Activated CD4-positive, alpha-beta T cell treated with anti-CD3 and anti-CD28 coated beads, Interleukin-2, amount 10 ng/mL, durations not matched to agents 7 days and 5 days (primary cell): ENCODE measurements at regions not wholly inside any gene's neighbourhood (a gene's known extent, or its start where the extent isn't known, plus 50 kb on each side); places are given as distances from the start of the nearest gene placed in this dataset.
"Not testable (repeated sequence)": the region's sequence is repeated elsewhere in the genome, so short reads cannot be mapped to it uniquely, and the experiment has no call there.

Source experiments
- CTCF ChIA-PET: fragments of 350-600 bp; sonication (Branson Sonifier 250); formaldehyde crosslinking; loops from one replicate; lab custom pipeline; 2021; ENCODE audit warnings: antibody characterized with exemption; lab: Charles Lee
- POLR2A ChIA-PET: fragments of 350-600 bp; sonication (Branson Sonifier 250); formaldehyde crosslinking; loops from one replicate; lab custom pipeline; 2021; ENCODE audit warnings: antibody characterized with exemption; lab: Charles Lee
- DNase-seq: peaks from one replicate; pipeline ENCODE4 v3.0.0-alpha.2; 2020
- H3K27ac Mint-ChIP-seq: one replicate; pipeline ENCODE4 v1.8.0; 2021; ENCODE audit warnings: mild to moderate bottlenecking, moderate library complexity, mixed read lengths
- H3K27me3 Mint-ChIP-seq: one replicate; pipeline ENCODE4 v1.8.0; 2021; ENCODE audit warnings: mixed read lengths
- H3K36me3 Mint-ChIP-seq: one replicate; pipeline ENCODE4 v1.8.0; 2021; ENCODE audit warnings: low read depth, mixed read lengths
- H3K4me1 Mint-ChIP-seq: one replicate; pipeline ENCODE4 v1.8.0; 2021; ENCODE audit warnings: mixed read lengths
- H3K4me3 Mint-ChIP-seq: one replicate; pipeline ENCODE4 v1.8.0; 2021; ENCODE audit warnings: mild to moderate bottlenecking, moderate library complexity, mixed read lengths
- H3K9me3 Mint-ChIP-seq: one replicate; pipeline ENCODE4 v1.8.0; 2021; ENCODE audit warnings: mixed read lengths

DNA sequence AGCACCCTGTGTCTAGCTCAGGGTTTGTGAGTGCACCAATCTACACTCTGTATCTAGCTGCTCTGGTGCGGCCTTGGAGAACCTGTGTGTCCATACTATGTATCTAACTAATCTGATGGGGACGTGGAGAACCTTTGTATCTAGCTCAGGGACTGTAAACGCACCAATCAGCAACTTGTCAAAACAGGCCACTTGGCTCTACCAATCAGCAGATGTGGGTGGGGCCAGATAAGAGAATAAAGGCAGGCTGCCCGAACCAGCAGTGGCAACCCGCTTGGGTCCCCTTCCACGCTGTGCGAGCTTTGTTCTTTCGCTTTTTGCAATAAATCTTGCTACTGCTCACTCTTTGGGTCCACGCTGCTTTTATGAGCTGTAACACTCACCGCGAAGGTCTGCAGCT is 426.5 kb downstream of the NAF1 start:
- H3K27ac Mint-ChIP-seq, H3K9me3 Mint-ChIP-seq, H3K4me1 Mint-ChIP-seq, CTCF ChIA-PET, H3K4me3 Mint-ChIP-seq, DNase-seq, H3K36me3 Mint-ChIP-seq, POLR2A ChIA-PET, H3K27me3 Mint-ChIP-seq: not testable (repeated sequence)

GRCh38 chr4:162739596-162739995 is 427.1 kb downstream of the NAF1 start:
- H3K36me3 Mint-ChIP-seq, H3K27me3 Mint-ChIP-seq, H3K4me3 Mint-ChIP-seq, DNase-seq, H3K27ac Mint-ChIP-seq, H3K4me1 Mint-ChIP-seq, CTCF ChIA-PET, H3K9me3 Mint-ChIP-seq, POLR2A ChIA-PET: not testable (repeated sequence)

DNA sequence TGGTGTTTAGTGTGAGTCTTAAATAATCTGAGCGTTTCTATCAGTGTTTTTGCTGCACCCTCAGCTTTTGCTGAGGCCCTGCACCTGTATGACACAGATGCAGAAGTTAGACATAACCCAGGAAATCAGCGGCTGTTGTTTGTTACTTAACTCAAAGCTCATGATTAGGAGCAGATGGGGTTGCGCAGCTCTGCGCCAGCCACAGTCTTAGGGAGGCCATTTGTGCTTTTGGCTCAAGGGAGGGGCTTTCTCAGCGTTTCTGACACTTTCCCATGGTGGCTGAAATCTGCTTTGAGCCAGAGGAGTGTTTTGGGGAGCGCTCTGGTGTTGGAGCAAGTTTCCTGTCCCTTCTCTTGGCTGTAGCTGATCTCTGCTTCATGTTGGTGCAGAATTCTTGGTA is 433.8 kb downstream of the NAF1 start:
- H3K9me3 Mint-ChIP-seq: no peaks in the 10 kb centered on the region
- H3K36me3 Mint-ChIP-seq: no peaks in the 10 kb centered on the region
- POLR2A ChIA-PET: no interaction called here
- no peak overlapping the region for H3K4me3 Mint-ChIP-seq
- H3K27me3 Mint-ChIP-seq: no peaks in the 10 kb centered on the region
- CTCF ChIA-PET: no interaction called here
- no peaks in the 10 kb centered on the region for H3K4me1 Mint-ChIP-seq
- H3K27ac Mint-ChIP-seq: no peak overlapping the region
- no peak for DNase-seq

DNA sequence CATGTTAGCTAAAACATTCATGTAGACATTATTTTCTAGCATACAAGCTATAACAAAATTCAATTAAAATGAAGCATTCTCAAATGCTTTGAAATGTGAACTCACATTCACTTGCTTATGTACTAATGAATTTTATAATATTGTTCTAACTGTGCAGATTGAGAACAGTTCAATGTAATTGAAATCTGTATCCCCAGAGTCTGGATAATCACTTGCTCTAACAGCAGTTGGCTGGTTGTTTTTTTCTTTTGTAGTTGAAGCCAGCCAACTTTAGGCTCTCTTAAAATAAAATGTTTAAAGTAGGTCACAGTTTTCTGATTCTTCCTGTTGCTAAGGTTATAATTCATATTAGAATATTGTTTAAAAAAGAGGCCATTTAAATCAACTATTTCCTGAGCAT is 438.9 kb downstream of the NAF1 start:
- CTCF ChIA-PET: no interaction called here
- H3K9me3 Mint-ChIP-seq: no peaks in the 10 kb centered on the region
- POLR2A ChIA-PET: no interaction called here

GRCh38 chr4:162727232-162727631 is 439.5 kb downstream of the NAF1 start:
- Mint-ChIP-seq H3K4me1 (no peaks in the 10 kb centered on the region), H3K36me3 (no peaks in the 10 kb centered on the region), H3K9me3 (no peaks in the 10 kb centered on the region), H3K27ac (no peak overlapping the region), H3K27me3 (no peaks in the 10 kb centered on the region), H3K4me3 (no peak overlapping the region)
- POLR2A ChIA-PET: no interaction called here
- CTCF ChIA-PET: no interaction called here
- DNase-seq: no peak

More for the DNA sequence above, 438.9 kb downstream of the NAF1 start:
- Mint-ChIP-seq H3K36me3 (no peaks in the 10 kb centered on the region), H3K4me1 (no peaks in the 10 kb centered on the region), H3K4me3 (no peak overlapping the region), H3K27me3 (no peaks in the 10 kb centered on the region), H3K27ac (no peak overlapping the region)
- no peak for DNase-seq

- no peaks in the 10 kb centered on the region for H3K27me3 Mint-ChIP-seq
- H3K36me3 Mint-ChIP-seq: no peaks in the 10 kb centered on the region
- H3K4me3 Mint-ChIP-seq: no peak overlapping the region
- H3K9me3 Mint-ChIP-seq: peaks cover 5% of the 10 kb centered on the region
- H3K27ac Mint-ChIP-seq: no peak overlapping the region
- no peak for DNase-seq
- H3K4me1 Mint-ChIP-seq: no peaks in the 10 kb centered on the region
- POLR2A ChIA-PET: no interaction called here
- CTCF ChIA-PET: no interaction called here
Measured at GRCh38 chr4:162715401-162715800, 451.3 kb downstream of the NAF1 start.

DNA sequence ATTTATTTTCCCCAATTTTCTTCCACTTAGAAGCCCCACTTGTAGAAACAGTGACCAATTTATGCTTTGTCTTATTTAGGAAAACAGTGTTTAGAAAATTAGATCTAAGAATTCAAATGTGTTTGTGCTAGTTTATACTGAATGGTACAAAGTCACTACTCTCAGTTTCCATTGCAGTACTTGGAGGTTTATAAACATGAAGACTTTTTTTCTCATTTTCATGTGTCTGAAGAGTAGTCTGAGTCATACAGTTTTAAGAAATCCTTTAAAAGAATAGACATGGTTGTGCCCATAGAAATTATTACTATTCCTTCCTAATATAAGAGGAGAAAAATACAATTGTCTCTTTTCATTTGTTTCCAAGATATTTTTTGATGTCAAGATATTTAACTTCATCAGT is 458.7 kb downstream of the NAF1 start:
- H3K27me3 Mint-ChIP-seq: no peaks in the 10 kb centered on the region
- ChIA-PET POLR2A (no interaction called here), CTCF (no interaction called here)
- no peak for DNase-seq
- H3K4me1 Mint-ChIP-seq: no peaks in the 10 kb centered on the region
- no peaks in the 10 kb centered on the region for H3K9me3 Mint-ChIP-seq
- no peak overlapping the region for H3K27ac Mint-ChIP-seq
- no peak overlapping the region for H3K4me3 Mint-ChIP-seq
- no peaks in the 10 kb centered on the region for H3K36me3 Mint-ChIP-seq

GRCh38 chr4:162706632-162707031 is 460.1 kb downstream of the NAF1 start:
- ChIA-PET POLR2A (no interaction called here), CTCF (no interaction called here)
- Mint-ChIP-seq H3K36me3 (no peaks in the 10 kb centered on the region), H3K4me3 (no peak overlapping the region), H3K4me1 (no peaks in the 10 kb centered on the region), H3K27me3 (no peaks in the 10 kb centered on the region), H3K9me3 (no peaks in the 10 kb centered on the region), H3K27ac (no peak overlapping the region)
- no peak for DNase-seq

- POLR2A ChIA-PET: no interaction called here
- Mint-ChIP-seq H3K4me1 (no peaks in the 10 kb centered on the region), H3K27ac (no peak overlapping the region), H3K27me3 (no peaks in the 10 kb centered on the region), H3K36me3 (no peaks in the 10 kb centered on the region), H3K9me3 (no peaks in the 10 kb centered on the region), H3K4me3 (no peak overlapping the region)
- DNase-seq: no peak
- CTCF ChIA-PET: no interaction called here
Measured at GRCh38 chr4:162706051-162706450, 460.6 kb downstream of the NAF1 start.

DNA sequence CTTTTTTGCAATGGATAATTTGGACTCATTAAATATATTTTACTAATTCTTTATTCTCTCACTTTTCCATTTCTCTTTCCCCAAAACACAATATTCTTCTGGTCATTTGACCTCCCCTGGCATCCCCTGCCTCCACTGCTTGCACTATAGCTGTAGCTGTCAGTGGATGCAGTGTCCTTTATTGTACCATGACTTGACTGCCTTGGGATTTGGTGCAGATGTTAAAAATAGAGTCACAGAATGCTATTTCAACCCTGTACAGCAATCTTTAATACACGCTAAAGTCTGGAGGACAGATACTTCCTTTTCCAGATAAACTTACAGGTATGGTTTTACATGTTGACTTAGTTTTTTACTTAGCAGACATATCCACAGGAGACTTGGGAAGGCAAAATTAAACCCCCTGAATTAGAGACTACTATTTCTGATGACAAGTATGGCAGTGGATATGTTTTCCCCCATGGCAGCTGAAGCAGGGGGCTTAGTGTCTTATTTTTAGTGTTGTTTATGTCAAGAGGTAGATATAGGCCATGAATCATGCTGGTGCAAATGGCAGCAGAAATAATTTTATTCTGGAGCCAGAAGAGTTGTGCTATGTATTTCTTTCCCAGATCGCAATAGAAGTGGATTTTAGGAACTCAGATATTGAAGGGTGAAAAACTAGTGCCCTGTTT is 461.4 kb downstream of the NAF1 start:
- Mint-ChIP-seq H3K4me3 (no peak overlapping the region), H3K27ac (no peak overlapping the region), H3K36me3 (no peaks in the 10 kb centered on the region), H3K27me3 (no peaks in the 10 kb centered on the region), H3K9me3 (no peaks in the 10 kb centered on the region), H3K4me1 (no peaks in the 10 kb centered on the region)
- no peak for DNase-seq
- ChIA-PET POLR2A (no interaction called here), CTCF (no interaction called here)

GRCh38 chr4:162700815-162701361 is 465.8 kb downstream of the NAF1 start:
- ChIA-PET POLR2A (no interaction called here), CTCF (no interaction called here)
- no peaks in the 10 kb centered on the region for H3K4me1 Mint-ChIP-seq
- H3K27me3 Mint-ChIP-seq: no peaks in the 10 kb centered on the region
- no peak overlapping the region for H3K27ac Mint-ChIP-seq
- H3K9me3 Mint-ChIP-seq: no peaks in the 10 kb centered on the region
- H3K4me3 Mint-ChIP-seq: no peak overlapping the region
- no peak for DNase-seq
- no peaks in the 10 kb centered on the region for H3K36me3 Mint-ChIP-seq

GRCh38 chr4:162700358-162700757 is 466.3 kb downstream of the NAF1 start:
- H3K4me1 Mint-ChIP-seq: no peaks in the 10 kb centered on the region
- no peak overlapping the region for H3K27ac Mint-ChIP-seq
- ChIA-PET POLR2A (no interaction called here), CTCF (no interaction called here)
- no peaks in the 10 kb centered on the region for H3K27me3 Mint-ChIP-seq
- no peak for DNase-seq
- no peak overlapping the region for H3K4me3 Mint-ChIP-seq
- H3K9me3 Mint-ChIP-seq: no peaks in the 10 kb centered on the region
- H3K36me3 Mint-ChIP-seq: no peaks in the 10 kb centered on the region

- Mint-ChIP-seq H3K36me3 (no peaks in the 10 kb centered on the region), H3K27ac (no peak overlapping the region), H3K4me3 (no peak overlapping the region), H3K9me3 (no peaks in the 10 kb centered on the region), H3K4me1 (no peaks in the 10 kb centered on the region), H3K27me3 (no peaks in the 10 kb centered on the region)
- CTCF ChIA-PET: no interaction called here
- no peak for DNase-seq
- POLR2A ChIA-PET: no interaction called here
Measured at GRCh38 chr4:162699629-162700028, 467.1 kb downstream of the NAF1 start.

DNA sequence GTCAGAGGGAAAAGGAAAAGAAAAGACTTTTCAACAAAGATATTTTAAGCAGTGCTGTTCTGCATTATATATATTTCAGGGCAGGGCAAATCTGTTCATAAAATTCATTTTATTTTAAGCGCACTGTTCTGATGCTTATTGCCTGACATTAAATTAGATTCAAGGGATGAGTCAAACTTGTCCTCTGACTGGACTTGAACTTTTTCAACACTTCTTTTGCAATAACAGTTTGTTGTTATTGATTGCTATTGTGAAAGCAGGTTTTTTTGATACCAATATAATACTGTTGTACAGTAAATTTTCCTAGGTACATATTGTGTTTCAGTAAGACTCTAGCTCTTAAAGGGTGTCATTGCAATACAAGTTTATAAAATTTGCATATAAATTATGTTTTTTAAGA is 481.3 kb downstream of the NAF1 start:
- no peak overlapping the region for H3K27ac Mint-ChIP-seq
- no peak overlapping the region for H3K4me3 Mint-ChIP-seq

More for the DNA sequence above, 481.3 kb downstream of the NAF1 start:
- no peaks in the 10 kb centered on the region for H3K36me3 Mint-ChIP-seq
- no peaks in the 10 kb centered on the region for H3K4me1 Mint-ChIP-seq
- ChIA-PET CTCF (no interaction called here), POLR2A (no interaction called here)
- H3K27me3 Mint-ChIP-seq: no peaks in the 10 kb centered on the region
- DNase-seq: no peak
- H3K9me3 Mint-ChIP-seq: no peaks in the 10 kb centered on the region
